ENCODE measurements at regions not wholly inside any gene's neighbourhood (a gene's known extent, or its start where the extent isn't known, plus 50 kb on each side); places are given as distances from the start of the nearest gene placed in this dataset.

DNA sequence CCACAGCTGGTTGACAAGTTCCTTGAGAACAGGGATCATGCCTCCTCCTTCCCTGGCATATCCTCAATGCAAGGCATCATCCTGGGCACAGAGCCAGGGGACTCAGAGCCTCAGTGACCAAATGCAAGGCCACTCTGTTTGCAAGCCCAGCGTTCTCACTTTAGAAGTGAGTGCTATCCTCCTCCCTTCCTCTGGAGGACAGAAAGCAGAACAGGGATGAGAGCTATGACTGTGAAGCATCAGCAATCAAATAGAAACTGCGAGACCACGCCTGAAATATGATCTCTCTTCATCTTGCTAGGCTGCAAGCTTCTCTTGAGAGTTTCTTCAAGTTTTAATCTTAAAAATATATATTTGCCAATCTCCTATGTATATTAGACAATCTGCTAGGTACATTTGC lies 119.8 kb downstream of the LRATD1 start:
- no peak for TF ChIP-seq POLR2A (IDR thresholded peaks at IDR 0.05; ENCODE audit: low read depth, low read length)
- TF ChIP-seq TAF1 (IDR thresholded peaks at IDR 0.05; ENCODE audit: borderline replicate concordance, low read depth, low read length): no peak
- TF ChIP-seq POLR2AphosphoS5 (IDR thresholded peaks at IDR 0.05; ENCODE audit: low read depth, low read length): no peak

All from GM12892 (cell line).